Neural progenitor cell (in vitro differentiated cells): ENCODE measurements at regions not wholly inside any gene's neighbourhood (a gene's known extent, or its start where the extent isn't known, plus 50 kb on each side); places are given as distances from the start of the nearest gene placed in this dataset.

Experiments
- DNase-seq: peaks from one replicate; pipeline ENCODE4 v3.0.0-alpha.2; 2016; ENCODE audit warnings: low spot score
- H2AFZ ChIP-seq: fragments of 200-600 bp; sonication (generic); replicated peaks from 2 replicates; pipeline ENCODE4 v1.6.1; 2016; ENCODE audit warnings: antibody characterized with exemption
- H3F3A ChIP-seq: fragments of 200-600 bp; sonication (generic); 2 replicates; pipeline ENCODE4 v1.6.1; 2016; ENCODE audit warnings: antibody characterized with exemption, low read depth
- H3K27ac ChIP-seq: fragments of 200-600 bp; sonication (generic); 2 replicates; pipeline ENCODE4 v1.5.1; 2016; ENCODE audit warnings: mild to moderate bottlenecking
- H3K27me3 ChIP-seq: fragments of 200-600 bp; sonication (generic); 2 replicates; pipeline ENCODE4 v1.6.1; 2016; ENCODE audit warnings: mild to moderate bottlenecking, moderate library complexity
- H3K36me3 ChIP-seq: fragments of 200-600 bp; sonication (generic); 2 replicates; pipeline ENCODE4 v1.5.1; 2016
- H3K4me1 ChIP-seq: fragments of 200-600 bp; sonication (generic); 2 replicates; pipeline ENCODE4 v1.6.1; 2016; ENCODE audit warnings: mixed run types
- H3K4me2 ChIP-seq: fragments of 200-600 bp; sonication (generic); 2 replicates; pipeline ENCODE4 v1.6.1; 2016
- H3K4me3 ChIP-seq: fragments of 200-600 bp; sonication (generic); 2 replicates; pipeline ENCODE4 v1.5.1; 2016
- H3K79me2 ChIP-seq: fragments of 200-600 bp; sonication (generic); 2 replicates; pipeline ENCODE4 v1.6.1; 2016; ENCODE audit warnings: low read depth
- H3K9ac ChIP-seq: fragments of 200-600 bp; sonication (generic); 2 replicates; pipeline ENCODE4 v1.6.1; 2016
- H3K9me3 ChIP-seq: fragments of 200-600 bp; sonication (generic); 2 replicates; pipeline ENCODE4 v1.5.1; 2016; ENCODE audit warnings: low read depth
- H4K20me1 ChIP-seq: fragments of 200-600 bp; sonication (generic); 2 replicates; pipeline ENCODE4 v1.6.1; 2016; ENCODE audit warnings: low read depth
- H3K27ac Mint-ChIP-seq: 3 replicates; pipeline ENCODE4 v1.8.0; 2021; ENCODE audit warnings: mixed read lengths
- H3K27me3 Mint-ChIP-seq: 2 replicates; pipeline ENCODE4 v1.8.0; 2022; ENCODE audit warnings: low read depth, mild to moderate bottlenecking, inconsistent platforms, moderate library complexity, mixed read lengths; ENCODE audit not compliant: insufficient read depth
- H3K36me3 Mint-ChIP-seq: 3 replicates; pipeline ENCODE4 v1.8.0; 2021; ENCODE audit warnings: mixed read lengths
- H3K4me1 Mint-ChIP-seq: 3 replicates; pipeline ENCODE4 v1.8.0; 2021; ENCODE audit warnings: mixed read lengths
- H3K4me3 Mint-ChIP-seq: 3 replicates; pipeline ENCODE4 v1.8.0; 2021; ENCODE audit warnings: mild to moderate bottlenecking, moderate library complexity, mixed read lengths
- H3K9me3 Mint-ChIP-seq: 3 replicates; pipeline ENCODE4 v1.8.0; 2020; ENCODE audit warnings: mixed read lengths
- CTCF ChIP-seq: fragments of 200-600 bp; sonication (generic); IDR thresholded peaks from 2 replicates; pipeline ENCODE4 v1.5.1; 2017; ENCODE audit warnings: antibody characterized with exemption, mild to moderate bottlenecking
- EZH2 ChIP-seq: fragments of 200-600 bp; sonication (generic); IDR thresholded peaks from 2 replicates; pipeline ENCODE4 v1.6.1; 2017; ENCODE audit warnings: antibody characterized with exemption, mild to moderate bottlenecking, moderate library complexity
- EZH2phosphoT487 ChIP-seq: fragments of 200-600 bp; sonication (generic); IDR thresholded peaks from 2 replicates; pipeline ENCODE4 v1.6.1; 2017; ENCODE audit warnings: antibody characterized with exemption

GRCh38 chr10:130459851-130460490 is 323.8 kb downstream of the GLRX3 start:
- no peak overlapping the region for H2AFZ ChIP-seq
- peaks cover 5% of the 10 kb centered on the region for H3K9me3 Mint-ChIP-seq
- H3K79me2 ChIP-seq: no peaks in the 10 kb centered on the region
- no peaks in the 10 kb centered on the region for H3K27me3 ChIP-seq
- H3K36me3 Mint-ChIP-seq: no peaks in the 10 kb centered on the region
- H4K20me1 ChIP-seq: no peaks in the 10 kb centered on the region
- H3K4me3 ChIP-seq: no peak overlapping the region
- TF ChIP-seq EZH2phosphoT487 (no peak), EZH2 (no peak), CTCF (no peak)
- H3K27ac ChIP-seq: no peak overlapping the region
- H3K27ac Mint-ChIP-seq: no peak overlapping the region
- H3K4me1 ChIP-seq: no peaks in the 10 kb centered on the region
- no peaks in the 10 kb centered on the region for H3K36me3 ChIP-seq
- H3K4me3 Mint-ChIP-seq: no peak overlapping the region
- no peak for DNase-seq
- no peak overlapping the region for H3K4me2 ChIP-seq
- H3F3A ChIP-seq: no peaks in the 10 kb centered on the region
- peaks cover 2% of the 10 kb centered on the region for H3K27me3 Mint-ChIP-seq
- no peak overlapping the region for H3K9ac ChIP-seq
- no peaks in the 10 kb centered on the region for H3K9me3 ChIP-seq
- peaks cover 4% of the 10 kb centered on the region for H3K4me1 Mint-ChIP-seq

- DNase-seq: no peak
- Histone ChIP-seq H3K27me3 (no peaks in the 10 kb centered on the region), H3K4me3 (no peak overlapping the region), H3K9me3 (no peaks in the 10 kb centered on the region), H3K4me2 (no peak overlapping the region), H3K79me2 (no peaks in the 10 kb centered on the region), H3K9ac (no peak overlapping the region), H2AFZ (no peak overlapping the region), H3K4me1 (no peaks in the 10 kb centered on the region), H3F3A (no peaks in the 10 kb centered on the region), H3K36me3 (no peaks in the 10 kb centered on the region), H3K27ac (no peak overlapping the region), H4K20me1 (no peaks in the 10 kb centered on the region)
- Mint-ChIP-seq H3K27ac (no peak overlapping the region), H3K9me3 (peaks cover 5% of the 10 kb centered on the region), H3K4me3 (no peak overlapping the region), H3K27me3 (peaks cover 3% of the 10 kb centered on the region), H3K36me3 (no peaks in the 10 kb centered on the region), H3K4me1 (peaks cover 4% of the 10 kb centered on the region)
- TF ChIP-seq EZH2phosphoT487: no peak
Measured at GRCh38 chr10:130461631-130462030, 325.4 kb downstream of the GLRX3 start.

- Histone ChIP-seq H3K9ac (no peak overlapping the region), H4K20me1 (no peaks in the 10 kb centered on the region), H3K4me2 (no peak overlapping the region), H3K4me3 (no peak overlapping the region), H3K4me1 (no peaks in the 10 kb centered on the region), H3K27me3 (no peaks in the 10 kb centered on the region), H3K36me3 (no peaks in the 10 kb centered on the region), H2AFZ (no peak overlapping the region), H3F3A (no peaks in the 10 kb centered on the region), H3K9me3 (no peaks in the 10 kb centered on the region), H3K27ac (no peak overlapping the region), H3K79me2 (no peaks in the 10 kb centered on the region)
- no peak for DNase-seq
- Mint-ChIP-seq H3K27ac (no peak overlapping the region), H3K4me1 (peaks cover 4% of the 10 kb centered on the region), H3K4me3 (peak overlapping the region; percentile 27), H3K27me3 (peaks cover 5% of the 10 kb centered on the region), H3K9me3 (peaks cover 5% of the 10 kb centered on the region), H3K36me3 (no peaks in the 10 kb centered on the region)
- TF ChIP-seq EZH2phosphoT487 (no peak), CTCF (no peak), EZH2 (no peak)
Measured at GRCh38 chr10:130463104-130463875, 327.1 kb downstream of the GLRX3 start.

- no peaks in the 10 kb centered on the region for H3K79me2 ChIP-seq
- H3K9ac ChIP-seq: no peak overlapping the region
- H3K27me3 ChIP-seq: no peaks in the 10 kb centered on the region
- no peak overlapping the region for H3K27ac ChIP-seq
- H2AFZ ChIP-seq: no peak overlapping the region
- no peaks in the 10 kb centered on the region for H4K20me1 ChIP-seq
- Mint-ChIP-seq H3K4me3 (no peak overlapping the region), H3K4me1 (peaks cover 4% of the 10 kb centered on the region), H3K27ac (no peak overlapping the region), H3K9me3 (peaks cover 6% of the 10 kb centered on the region), H3K27me3 (peaks cover 5% of the 10 kb centered on the region), H3K36me3 (no peaks in the 10 kb centered on the region)
- H3K4me3 ChIP-seq: no peak overlapping the region
- no peak overlapping the region for H3K4me2 ChIP-seq
- H3K9me3 ChIP-seq: no peaks in the 10 kb centered on the region
- no peaks in the 10 kb centered on the region for H3K36me3 ChIP-seq
- H3F3A ChIP-seq: no peaks in the 10 kb centered on the region
- TF ChIP-seq EZH2phosphoT487 (no peak), CTCF (no peak), EZH2 (no peak)
- no peaks in the 10 kb centered on the region for H3K4me1 ChIP-seq
- DNase-seq: no peak
Measured at GRCh38 chr10:130463876-130464364, 327.7 kb downstream of the GLRX3 start.
